ENCODE measurements at regions not wholly inside any gene's neighbourhood (a gene's known extent, or its start where the extent isn't known, plus 50 kb on each side); places are given as distances from the start of the nearest gene placed in this dataset.

GRCh38 chr10:3537518-3537917 lies 247.5 kb downstream of the KLF6 start:
- DNase-seq = no peak

- DNase-seq = no peak
Measured at GRCh38 chr10:3535001-3535400, 250.0 kb downstream of the KLF6 start.

GRCh38 chr10:3534433-3534832 lies 250.6 kb downstream of the KLF6 start:
- DNase-seq = no peak

GRCh38 chr10:3533296-3533695 lies 251.7 kb downstream of the KLF6 start:
- DNase-seq = no peak

GRCh38 chr10:3532644-3533043 lies 252.4 kb downstream of the KLF6 start:
- no peak for DNase-seq

- DNase-seq = no peak
Measured at GRCh38 chr10:3531670-3532069, 253.3 kb downstream of the KLF6 start.

GRCh38 chr10:3530783-3531645 lies 254.0 kb downstream of the KLF6 start:
- DNase-seq = no peak

GRCh38 chr10:3530346-3530745 lies 254.7 kb downstream of the KLF6 start:
- no peak for DNase-seq

- DNase-seq = no peak
Measured at GRCh38 chr10:3529691-3530090, 255.3 kb downstream of the KLF6 start.

GRCh38 chr10:3528823-3529403 lies 256.1 kb downstream of the KLF6 start:
- no peak for DNase-seq

GRCh38 chr10:3528271-3528670 lies 256.7 kb downstream of the KLF6 start:
- DNase-seq = no peak

GRCh38 chr10:3527869-3528268 lies 257.1 kb downstream of the KLF6 start:
- no peak for DNase-seq

- DNase-seq = no peak
Measured at GRCh38 chr10:3526727-3527501, 258.1 kb downstream of the KLF6 start.

- no peak for DNase-seq
Measured at GRCh38 chr10:3525832-3526449, 259.1 kb downstream of the KLF6 start.

GRCh38 chr10:3524086-3524960 lies 260.7 kb downstream of the KLF6 start:
- DNase-seq = no peak

GRCh38 chr10:3523309-3524050 lies 261.5 kb downstream of the KLF6 start:
- no peak for DNase-seq

- no peak for DNase-seq
Measured at GRCh38 chr10:3516923-3517255, 268.1 kb downstream of the KLF6 start.

- no peak for DNase-seq
Measured at GRCh38 chr10:3516234-3516922, 268.6 kb downstream of the KLF6 start.

GRCh38 chr10:3514691-3515090 lies 270.3 kb downstream of the KLF6 start:
- DNase-seq = no peak

GRCh38 chr10:3512263-3512662 lies 272.7 kb downstream of the KLF6 start:
- no peak for DNase-seq

- DNase-seq = no peak
Measured at GRCh38 chr10:3511483-3511882, 273.5 kb downstream of the KLF6 start.
